Left ventricle myocardium inferior (tissue), 1 donor: ENCODE measurements at regions not wholly inside any gene's neighbourhood (a gene's known extent, or its start where the extent isn't known, plus 50 kb on each side); places are given as distances from the start of the nearest gene placed in this dataset.

ENCODE experiments used
- DNase-seq: peaks from one replicate; pipeline ENCODE4 v3.0.0-alpha.2; 2020
- H3K27ac ChIP-seq: fragments of 200-600 bp; replicated peaks from 2 replicates; pipeline ENCODE4 v1.8.0; 2021
- H3K27me3 ChIP-seq: fragments of 200-600 bp; 2 replicates; pipeline ENCODE4 v1.8.0; 2021; ENCODE audit warnings: low read depth
- H3K36me3 ChIP-seq: fragments of 200-600 bp; 2 replicates; pipeline ENCODE4 v1.8.0; 2021
- H3K4me1 ChIP-seq: fragments of 200-600 bp; 2 replicates; pipeline ENCODE4 v1.8.0; 2021
- H3K4me3 ChIP-seq: fragments of 200-600 bp; 2 replicates; pipeline ENCODE4 v1.8.0; 2021; ENCODE audit warnings: mild to moderate bottlenecking, moderate library complexity
- H3K9me3 ChIP-seq: fragments of 200-600 bp; replicated peaks from 2 replicates; pipeline ENCODE4 v1.8.0; 2021
- intact Hi-C: fragments of 100-400 bp; cut with micrococcal nuclease; formaldehyde crosslinking; loops from one replicate; pipeline ENCODE4 v1.11.0; 2022
- TF ChIP-seq, protein P1 (sequence below): fragments of 200-600 bp; IDR thresholded peaks from 2 replicates; pipeline ENCODE4 v1.8.0; 2021; ENCODE audit warnings: antibody characterized with exemption, mild to moderate bottlenecking, borderline replicate concordance
- donor health status: DM: no; HTN: yes; CAD: no; lungs with severe emphysema.

DNA sequence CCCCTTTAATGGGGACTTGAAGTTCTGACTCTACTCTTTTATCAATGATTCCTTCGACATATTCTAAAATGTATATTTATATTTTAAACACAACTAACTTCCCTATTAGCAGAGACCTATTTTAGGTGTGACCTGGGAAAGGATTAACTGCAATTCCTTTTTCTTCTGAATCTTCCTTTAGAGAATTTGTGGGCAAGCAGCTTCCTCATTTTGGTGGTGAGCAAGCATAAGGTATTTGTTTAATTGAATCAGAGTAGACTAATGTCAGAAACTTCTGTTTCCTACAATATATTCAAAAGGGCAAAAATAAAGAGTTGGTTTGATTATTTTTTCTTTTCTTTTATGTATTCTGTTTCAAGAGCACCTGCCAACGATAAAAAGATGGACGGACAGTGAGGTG is 237.0 kb downstream of the IKZF2 start:
- no peak overlapping the region for H3K4me3 ChIP-seq
- no peak for DNase-seq
- intact Hi-C loops: no loop called here
- H3K4me1 ChIP-seq: no peaks in the 10 kb centered on the region
- TF ChIP-seq, protein P1, sequence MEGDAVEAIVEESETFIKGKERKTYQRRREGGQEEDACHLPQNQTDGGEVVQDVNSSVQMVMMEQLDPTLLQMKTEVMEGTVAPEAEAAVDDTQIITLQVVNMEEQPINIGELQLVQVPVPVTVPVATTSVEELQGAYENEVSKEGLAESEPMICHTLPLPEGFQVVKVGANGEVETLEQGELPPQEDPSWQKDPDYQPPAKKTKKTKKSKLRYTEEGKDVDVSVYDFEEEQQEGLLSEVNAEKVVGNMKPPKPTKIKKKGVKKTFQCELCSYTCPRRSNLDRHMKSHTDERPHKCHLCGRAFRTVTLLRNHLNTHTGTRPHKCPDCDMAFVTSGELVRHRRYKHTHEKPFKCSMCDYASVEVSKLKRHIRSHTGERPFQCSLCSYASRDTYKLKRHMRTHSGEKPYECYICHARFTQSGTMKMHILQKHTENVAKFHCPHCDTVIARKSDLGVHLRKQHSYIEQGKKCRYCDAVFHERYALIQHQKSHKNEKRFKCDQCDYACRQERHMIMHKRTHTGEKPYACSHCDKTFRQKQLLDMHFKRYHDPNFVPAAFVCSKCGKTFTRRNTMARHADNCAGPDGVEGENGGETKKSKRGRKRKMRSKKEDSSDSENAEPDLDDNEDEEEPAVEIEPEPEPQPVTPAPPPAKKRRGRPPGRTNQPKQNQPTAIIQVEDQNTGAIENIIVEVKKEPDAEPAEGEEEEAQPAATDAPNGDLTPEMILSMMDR: no peak
- H3K27me3 ChIP-seq: no peaks in the 10 kb centered on the region
- no peaks in the 10 kb centered on the region for H3K36me3 ChIP-seq
- no peak overlapping the region for H3K27ac ChIP-seq
- H3K9me3 ChIP-seq: no peaks in the 10 kb centered on the region

DNA sequence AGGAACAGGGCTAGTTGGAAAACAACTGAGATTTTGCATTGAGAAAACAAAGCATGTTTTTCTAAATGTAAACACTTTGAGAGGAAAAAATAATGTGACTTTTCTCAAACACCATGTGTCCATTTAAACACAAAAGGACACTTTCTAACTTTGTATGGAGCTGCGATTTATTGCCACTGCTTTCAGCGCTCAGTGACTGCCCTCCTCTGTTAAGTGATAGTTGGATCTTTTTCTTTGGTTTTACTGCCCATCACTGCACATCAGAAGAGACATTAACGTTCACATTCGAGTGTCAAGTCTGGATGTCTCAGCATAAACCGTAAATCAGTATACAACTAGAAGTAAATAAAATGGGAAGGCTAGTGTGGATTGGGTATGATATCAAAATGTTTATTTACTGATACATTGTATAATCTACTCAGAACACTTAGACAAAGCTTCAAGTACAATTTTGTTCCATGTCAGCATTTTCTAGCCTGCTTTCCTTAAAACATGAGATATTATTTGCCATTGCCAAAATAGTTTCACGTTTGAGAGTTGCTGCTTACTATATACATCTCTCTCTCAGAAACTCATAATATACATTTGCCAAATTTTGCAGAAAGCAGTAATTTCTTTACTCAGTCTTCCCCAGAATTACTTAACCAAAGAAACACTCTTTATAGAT is 237.6 kb downstream of the IKZF2 start:
- Histone ChIP-seq H3K27me3 (no peaks in the 10 kb centered on the region), H3K36me3 (no peaks in the 10 kb centered on the region), H3K9me3 (no peaks in the 10 kb centered on the region), H3K4me3 (no peak overlapping the region), H3K27ac (no peak overlapping the region), H3K4me1 (no peaks in the 10 kb centered on the region)
- intact Hi-C loops: no loop called here
- DNase-seq: no peak
- TF ChIP-seq, protein P1: no peak

DNA sequence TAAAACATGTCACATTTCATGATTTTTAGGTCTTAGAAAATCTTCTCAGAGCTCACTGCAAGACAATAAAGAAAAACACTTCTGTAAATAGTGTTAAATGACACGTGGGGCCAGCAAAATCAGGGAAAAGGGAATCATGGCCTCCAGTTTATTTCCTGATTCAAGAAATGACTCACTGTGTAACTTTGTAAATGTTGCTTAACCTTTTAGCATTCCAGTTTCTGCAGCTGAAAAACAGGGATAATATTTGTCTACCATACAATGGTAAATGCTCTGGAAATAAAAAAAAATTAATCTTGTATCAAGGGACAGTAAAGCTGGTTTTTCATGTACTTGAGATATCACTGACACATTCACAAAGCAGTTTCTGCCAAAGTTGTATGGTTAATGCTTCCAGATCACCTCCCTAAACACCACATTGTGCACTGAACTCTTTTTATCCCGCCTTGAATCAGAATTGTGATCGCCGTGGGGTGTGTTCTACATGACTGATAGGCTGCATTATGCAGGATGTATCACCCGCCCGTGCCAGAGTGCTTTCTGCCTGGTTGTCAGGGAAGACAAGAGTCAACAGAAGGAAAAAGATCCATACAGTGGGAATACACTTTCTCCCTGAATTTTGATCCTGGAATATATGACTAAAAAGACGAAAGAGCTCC is 238.8 kb downstream of the IKZF2 start:
- H3K27me3 ChIP-seq: no peaks in the 10 kb centered on the region
- TF ChIP-seq, protein P1: no peak
- H3K36me3 ChIP-seq: no peaks in the 10 kb centered on the region
- intact Hi-C loops: no loop called here
- H3K4me1 ChIP-seq: no peaks in the 10 kb centered on the region
- H3K27ac ChIP-seq: no peak overlapping the region
- H3K9me3 ChIP-seq: no peaks in the 10 kb centered on the region
- no peak for DNase-seq
- H3K4me3 ChIP-seq: no peak overlapping the region

DNA sequence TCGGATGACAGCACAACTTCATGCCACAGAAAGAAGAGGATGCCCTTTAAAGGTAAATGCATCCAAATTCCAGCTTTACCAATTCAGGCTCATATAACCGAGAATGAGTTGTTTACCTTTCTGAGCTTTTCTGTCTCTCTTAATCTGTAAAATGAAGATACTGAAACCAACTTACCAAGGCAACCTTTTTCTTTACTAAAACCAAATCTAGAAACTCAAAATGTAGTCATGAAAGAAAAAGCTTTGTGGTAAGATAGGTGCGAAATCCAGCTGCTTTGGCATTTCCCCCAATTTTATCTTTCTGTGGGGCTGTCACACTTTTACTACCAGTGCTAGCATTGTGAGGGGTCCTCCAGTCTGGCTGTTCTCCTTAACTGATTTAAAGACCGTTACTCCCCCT is 240.4 kb downstream of the IKZF2 start:
- H3K4me1 ChIP-seq: peaks cover 2% of the 10 kb centered on the region
- TF ChIP-seq, protein P1: no peak
- no peak for DNase-seq

DNA sequence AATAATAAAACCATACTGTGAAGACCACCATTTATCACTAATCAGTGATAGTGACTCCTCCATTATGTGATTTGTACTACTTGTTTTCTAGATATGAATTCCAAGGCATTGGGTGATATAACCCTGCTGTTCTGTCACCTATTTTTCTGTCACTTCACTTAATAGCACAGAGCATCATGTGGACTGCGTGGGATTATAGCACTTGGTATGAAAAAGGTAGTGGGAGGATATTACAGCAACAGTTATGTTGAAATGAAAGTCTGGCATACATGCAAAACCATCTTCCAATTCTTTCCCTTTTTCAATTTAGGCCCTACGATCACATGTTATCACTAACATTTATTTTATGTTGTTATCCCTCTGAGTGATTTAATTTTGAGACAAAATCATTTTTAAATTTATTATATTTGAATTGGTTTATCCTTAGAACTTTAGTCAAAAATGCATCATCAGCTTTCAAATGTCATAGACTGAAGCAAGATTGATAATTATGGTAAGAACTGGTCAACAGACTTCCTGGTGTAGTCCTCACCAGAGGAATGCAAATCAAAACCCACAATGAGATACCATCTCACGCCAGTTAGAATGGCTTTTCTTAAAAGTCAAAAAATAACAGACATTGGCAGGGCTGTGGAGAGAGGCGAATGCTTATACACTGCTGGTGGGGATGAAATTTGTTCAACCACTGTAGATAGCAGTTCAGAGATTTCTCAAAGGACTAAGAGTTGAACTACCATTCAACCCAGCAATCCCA is 242.6 kb downstream of the IKZF2 start:
- TF ChIP-seq, protein P1: no peak
- H3K4me3 ChIP-seq: no peak overlapping the region
- no peaks in the 10 kb centered on the region for H3K9me3 ChIP-seq
- H3K27me3 ChIP-seq: no peaks in the 10 kb centered on the region
- H3K36me3 ChIP-seq: no peaks in the 10 kb centered on the region
- no peak overlapping the region for H3K27ac ChIP-seq
- intact Hi-C loops: no loop called here
- DNase-seq: no peak
- H3K4me1 ChIP-seq: peaks cover 10% of the 10 kb centered on the region

More for the DNA sequence above, 240.4 kb downstream of the IKZF2 start:
- no peaks in the 10 kb centered on the region for H3K9me3 ChIP-seq
- H3K4me3 ChIP-seq: no peak overlapping the region
- no peaks in the 10 kb centered on the region for H3K27me3 ChIP-seq
- intact Hi-C loops: no loop called here
- H3K27ac ChIP-seq: no peak overlapping the region
- no peaks in the 10 kb centered on the region for H3K36me3 ChIP-seq
